ENCODE measurements at regions not wholly inside any gene's neighbourhood (a gene's known extent, or its start where the extent isn't known, plus 50 kb on each side); places are given as distances from the start of the nearest gene placed in this dataset.

DNA sequence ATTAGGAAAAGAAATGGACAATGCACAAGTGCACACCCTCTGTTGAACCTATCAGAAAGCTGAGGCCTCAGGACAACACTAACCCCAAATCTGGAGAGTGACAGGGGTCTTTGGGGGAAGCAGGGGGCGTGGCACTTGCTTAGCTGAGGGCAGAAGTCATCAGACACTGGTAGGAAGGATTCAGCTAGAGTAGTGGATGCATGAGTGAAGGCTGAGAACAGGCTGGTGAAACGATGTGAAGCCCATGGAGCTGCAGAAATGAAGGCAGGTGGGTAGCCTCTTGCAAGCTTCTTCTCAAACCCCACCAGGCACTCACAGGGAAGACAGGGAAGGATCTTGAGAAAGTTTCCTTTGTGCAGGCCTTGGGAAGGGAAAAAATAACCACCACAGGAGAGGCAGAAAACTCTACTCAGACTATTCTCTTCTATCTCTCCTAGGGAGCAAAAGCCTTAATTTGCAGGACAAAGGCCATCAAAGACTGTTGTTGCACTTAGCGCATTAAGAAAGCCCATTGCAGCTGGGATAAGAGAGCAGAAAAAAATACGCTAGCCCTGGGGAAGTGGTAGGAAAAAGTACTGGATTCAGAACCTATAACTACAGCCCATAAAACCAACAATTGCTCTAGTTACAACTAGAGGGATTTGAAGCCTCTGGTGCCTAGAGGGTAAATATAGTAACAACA lies 193.3 kb upstream of the ZNF536 start:
- Histone ChIP-seq H3K27me3 (ENCODE audit: insufficient read depth, low read length) (no peaks in the 10 kb centered on the region), H3K79me2 (ENCODE audit: insufficient read depth, low read length) (no peaks in the 10 kb centered on the region), H2AFZ (ENCODE audit: low read depth, low read length) (no peak overlapping the region), H3K36me3 (ENCODE audit: insufficient read depth, low read length) (no peaks in the 10 kb centered on the region), H4K20me1 (ENCODE audit: insufficient read depth, low read length) (no peaks in the 10 kb centered on the region), H3K9ac (ENCODE audit: low read length) (no peak overlapping the region), H3K27ac (ENCODE audit: low read depth, low read length) (no peak overlapping the region), H3K4me2 (ENCODE audit: low read length) (no peak overlapping the region), H3K9me3 (ENCODE audit: insufficient read depth, low read depth, low read length) (peaks cover 9% of the 10 kb centered on the region), H3K4me3 (ENCODE audit: insufficient read depth, low read depth, low read length) (no peak overlapping the region), H3K4me1 (ENCODE audit: insufficient read depth, low read length) (no peaks in the 10 kb centered on the region)
- Mint-ChIP-seq H3K9me3 (ENCODE audit: unreplicated experiment) (peaks cover 20% of the 10 kb centered on the region), H3K27ac (ENCODE audit: unreplicated experiment) (no peak overlapping the region), H3K4me3 (ENCODE audit: unreplicated experiment) (no peak overlapping the region), H3K27me3 (ENCODE audit: low read depth, unreplicated experiment) (peaks cover 25% of the 10 kb centered on the region), H3K4me1 (ENCODE audit: low read depth, unreplicated experiment) (no peaks in the 10 kb centered on the region), H3K36me3 (ENCODE audit: low read depth, unreplicated experiment) (peaks cover 2% of the 10 kb centered on the region)
- FAIRE-seq (no peak), DNase-seq (ENCODE audit: low read depth) (no peak)
- no peak for TF ChIP-seq EZH2 (IDR thresholded peaks at IDR 0.05; ENCODE audit: insufficient read depth, low read length)
- TF ChIP-seq, protein P1, sequence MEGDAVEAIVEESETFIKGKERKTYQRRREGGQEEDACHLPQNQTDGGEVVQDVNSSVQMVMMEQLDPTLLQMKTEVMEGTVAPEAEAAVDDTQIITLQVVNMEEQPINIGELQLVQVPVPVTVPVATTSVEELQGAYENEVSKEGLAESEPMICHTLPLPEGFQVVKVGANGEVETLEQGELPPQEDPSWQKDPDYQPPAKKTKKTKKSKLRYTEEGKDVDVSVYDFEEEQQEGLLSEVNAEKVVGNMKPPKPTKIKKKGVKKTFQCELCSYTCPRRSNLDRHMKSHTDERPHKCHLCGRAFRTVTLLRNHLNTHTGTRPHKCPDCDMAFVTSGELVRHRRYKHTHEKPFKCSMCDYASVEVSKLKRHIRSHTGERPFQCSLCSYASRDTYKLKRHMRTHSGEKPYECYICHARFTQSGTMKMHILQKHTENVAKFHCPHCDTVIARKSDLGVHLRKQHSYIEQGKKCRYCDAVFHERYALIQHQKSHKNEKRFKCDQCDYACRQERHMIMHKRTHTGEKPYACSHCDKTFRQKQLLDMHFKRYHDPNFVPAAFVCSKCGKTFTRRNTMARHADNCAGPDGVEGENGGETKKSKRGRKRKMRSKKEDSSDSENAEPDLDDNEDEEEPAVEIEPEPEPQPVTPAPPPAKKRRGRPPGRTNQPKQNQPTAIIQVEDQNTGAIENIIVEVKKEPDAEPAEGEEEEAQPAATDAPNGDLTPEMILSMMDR (IDR thresholded peaks at IDR 0.05; ENCODE audit: insufficient read depth, low read depth, low read length) = no peak

DNA sequence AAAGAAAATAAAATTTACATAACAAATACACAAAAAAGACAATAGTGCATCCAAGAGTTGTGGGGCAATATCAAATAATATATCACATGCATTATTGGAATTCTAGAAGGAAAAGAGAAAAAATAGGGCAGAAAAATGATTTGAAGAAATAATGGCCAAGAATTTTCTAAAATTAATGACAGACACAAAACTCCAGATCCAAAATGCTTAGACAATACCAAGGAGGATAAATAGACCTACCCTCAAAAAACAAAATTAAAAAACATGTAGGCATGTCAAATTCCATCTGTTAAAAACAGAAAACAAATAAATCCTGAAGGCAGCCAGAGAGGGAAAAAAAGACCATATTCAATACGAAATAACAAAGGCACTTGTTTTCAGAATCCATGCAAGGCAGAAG lies 191.5 kb upstream of the ZNF536 start:
- H3K79me2 ChIP-seq (ENCODE audit: insufficient read depth, low read length) = no peaks in the 10 kb centered on the region
- Mint-ChIP-seq H3K27me3 (ENCODE audit: low read depth, unreplicated experiment) (peaks cover 15% of the 10 kb centered on the region), H3K27ac (ENCODE audit: unreplicated experiment) (no peak overlapping the region), H3K4me3 (ENCODE audit: unreplicated experiment) (no peak overlapping the region), H3K9me3 (ENCODE audit: unreplicated experiment) (peaks cover 34% of the 10 kb centered on the region), H3K36me3 (ENCODE audit: low read depth, unreplicated experiment) (peaks cover 2% of the 10 kb centered on the region), H3K4me1 (ENCODE audit: low read depth, unreplicated experiment) (no peaks in the 10 kb centered on the region)
- TF ChIP-seq, protein P1 (IDR thresholded peaks at IDR 0.05; ENCODE audit: insufficient read depth, low read depth, low read length) = no peak
- no peak for TF ChIP-seq EZH2 (IDR thresholded peaks at IDR 0.05; ENCODE audit: insufficient read depth, low read length)
- peaks cover 9% of the 10 kb centered on the region for H3K9me3 ChIP-seq (ENCODE audit: insufficient read depth, low read depth, low read length)
- H3K27me3 ChIP-seq (ENCODE audit: insufficient read depth, low read length) = no peaks in the 10 kb centered on the region
- no peak overlapping the region for H3K4me3 ChIP-seq (ENCODE audit: insufficient read depth, low read depth, low read length)
- no peak for FAIRE-seq
- H4K20me1 ChIP-seq (ENCODE audit: insufficient read depth, low read length) = no peaks in the 10 kb centered on the region
- no peak overlapping the region for H3K9ac ChIP-seq (ENCODE audit: low read length)
- no peak overlapping the region for H3K4me2 ChIP-seq (ENCODE audit: low read length)
- H3K4me1 ChIP-seq (ENCODE audit: insufficient read depth, low read length) = no peaks in the 10 kb centered on the region
- H3K27ac ChIP-seq (ENCODE audit: low read depth, low read length) = no peak overlapping the region
- no peak for DNase-seq (ENCODE audit: low read depth)
- H2AFZ ChIP-seq (ENCODE audit: low read depth, low read length) = no peak overlapping the region
- no peaks in the 10 kb centered on the region for H3K36me3 ChIP-seq (ENCODE audit: insufficient read depth, low read length)

DNA sequence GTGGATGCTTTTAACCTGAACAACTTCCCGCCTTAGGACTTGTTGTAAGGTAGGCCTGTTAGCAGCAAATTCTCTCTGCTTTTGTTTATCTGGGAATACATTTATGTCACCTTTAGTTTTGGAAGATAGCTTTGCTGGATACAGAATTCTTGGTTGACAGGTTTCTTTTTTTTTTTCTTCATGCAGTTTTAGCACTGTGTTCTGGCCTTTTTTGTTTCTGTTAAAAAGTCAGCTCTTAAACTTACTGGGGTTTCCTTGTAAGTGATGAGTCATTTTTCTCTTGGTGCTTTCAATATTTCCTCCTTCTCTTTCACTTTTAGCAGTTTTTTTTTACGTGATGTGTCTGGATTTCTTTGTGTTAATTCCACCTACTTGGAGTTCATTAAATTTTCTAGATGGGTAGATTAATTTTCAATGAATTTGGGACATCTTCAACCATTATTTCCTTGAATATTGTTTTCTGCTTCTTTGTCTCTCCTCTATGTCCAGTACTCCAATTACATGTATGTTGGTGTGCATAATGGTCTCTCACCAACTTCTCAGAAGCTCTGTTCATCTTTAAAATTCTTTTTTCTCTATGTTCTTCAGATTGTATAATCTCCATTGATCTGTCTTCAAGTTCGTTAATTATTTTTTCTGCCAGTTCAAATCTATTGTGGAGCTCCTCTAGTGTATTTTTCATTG lies 188.2 kb upstream of the ZNF536 start:
- Mint-ChIP-seq H3K4me3 (ENCODE audit: unreplicated experiment) (no peak overlapping the region), H3K4me1 (ENCODE audit: low read depth, unreplicated experiment) (no peaks in the 10 kb centered on the region), H3K9me3 (ENCODE audit: unreplicated experiment) (peaks cover 39% of the 10 kb centered on the region), H3K27me3 (ENCODE audit: low read depth, unreplicated experiment) (peaks cover 14% of the 10 kb centered on the region), H3K27ac (ENCODE audit: unreplicated experiment) (no peak overlapping the region), H3K36me3 (ENCODE audit: low read depth, unreplicated experiment) (no peaks in the 10 kb centered on the region)
- no peak for FAIRE-seq
- Histone ChIP-seq H3K4me3 (ENCODE audit: insufficient read depth, low read depth, low read length) (no peak overlapping the region), H3K79me2 (ENCODE audit: insufficient read depth, low read length) (no peaks in the 10 kb centered on the region), H3K27ac (ENCODE audit: low read depth, low read length) (no peak overlapping the region), H3K4me2 (ENCODE audit: low read length) (no peak overlapping the region), H3K36me3 (ENCODE audit: insufficient read depth, low read length) (no peaks in the 10 kb centered on the region), H2AFZ (ENCODE audit: low read depth, low read length) (no peak overlapping the region), H3K9ac (ENCODE audit: low read length) (no peak overlapping the region), H4K20me1 (ENCODE audit: insufficient read depth, low read length) (no peaks in the 10 kb centered on the region), H3K27me3 (ENCODE audit: insufficient read depth, low read length) (no peaks in the 10 kb centered on the region), H3K4me1 (ENCODE audit: insufficient read depth, low read length) (no peaks in the 10 kb centered on the region), H3K9me3 (ENCODE audit: insufficient read depth, low read depth, low read length) (peaks cover 5% of the 10 kb centered on the region)
- TF ChIP-seq EZH2 (IDR thresholded peaks at IDR 0.05; ENCODE audit: insufficient read depth, low read length) = no peak
- TF ChIP-seq, protein P1 (IDR thresholded peaks at IDR 0.05; ENCODE audit: insufficient read depth, low read depth, low read length) = no peak
- no peak for DNase-seq (ENCODE audit: low read depth)
